AG04450 (cell line): ENCODE measurements at regions not wholly inside any gene's neighbourhood (a gene's known extent, or its start where the extent isn't known, plus 50 kb on each side); places are given as distances from the start of the nearest gene placed in this dataset.

Experiments
- CTCF ChIA-PET: fragments of 300-600, 350-600 bp; formaldehyde crosslinking; extraction: SDS; loops from one replicate; lab custom pipeline; 2022; ENCODE audit warnings: antibody characterized with exemption, inconsistent platforms; lab: Charles Lee
- POLR2A ChIA-PET: fragments of 350-600 bp; formaldehyde crosslinking; extraction: SDS; loops from one replicate; lab custom pipeline; 2021; ENCODE audit warnings: antibody characterized with exemption, inconsistent platforms; lab: Yijun Ruan, JAX
- DNase-seq: peaks from one replicate; pipeline ENCODE4 v3.0.0-alpha.2; 2011; ENCODE audit warnings: low read depth, low spot score
- H3K27ac ChIP-seq: one replicate; pipeline ENCODE4 v1.5.1; 2012; ENCODE audit warnings: low read depth, low read length, control low read depth
- H3K27me3 ChIP-seq: one replicate; pipeline ENCODE4 v1.6.0; 2012; ENCODE audit warnings: low read length; ENCODE audit not compliant: control insufficient read depth, insufficient read depth
- H3K4me3 ChIP-seq: 2 replicates; pipeline ENCODE4 v1.5.1; 2011; ENCODE audit warnings: mild to moderate bottlenecking, low read depth, low read length, control low read depth
- H3K9me3 ChIP-seq: 2 replicates; pipeline ENCODE4 v1.5.1; 2012; ENCODE audit warnings: low read length; ENCODE audit not compliant: control insufficient read depth, insufficient read depth
- TF ChIP-seq, protein P1 (sequence below): IDR thresholded peaks from 2 replicates; pipeline ENCODE4 v1.5.1; 2011; ENCODE audit warnings: low read depth, low read length, control low read depth, inconsistent platforms

DNA sequence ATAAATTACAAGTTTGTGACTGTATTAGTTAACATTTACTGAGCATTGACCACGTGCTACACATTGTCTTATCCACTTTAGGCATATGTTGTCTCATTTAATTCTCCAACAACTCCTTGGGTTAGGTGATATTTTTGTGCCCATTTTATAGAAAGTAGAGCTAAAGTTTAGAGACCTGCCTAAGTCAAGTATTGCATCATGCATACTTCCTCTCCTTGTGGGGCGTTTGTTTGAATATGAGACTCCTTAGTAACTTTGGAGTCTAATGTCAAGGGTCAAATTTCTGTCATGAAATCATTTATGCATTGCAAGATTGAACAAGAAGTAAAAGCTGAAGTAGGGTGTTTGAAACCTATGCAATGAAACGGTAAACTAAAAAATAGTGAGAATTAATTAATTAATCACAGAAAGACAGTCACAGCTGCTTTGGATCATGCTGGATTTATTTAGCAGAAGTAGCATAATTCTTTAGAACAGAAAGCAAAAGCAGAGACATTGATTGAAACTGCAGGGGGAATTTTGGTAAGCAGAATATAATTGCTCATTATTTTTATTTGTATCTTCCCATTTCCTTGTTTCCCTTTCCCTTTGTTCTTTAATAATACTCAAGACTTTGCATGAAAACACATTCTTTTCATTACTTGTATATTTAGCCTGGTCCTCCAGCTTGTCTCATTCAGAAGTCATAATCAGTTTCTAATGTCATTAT, 1374.4 kb upstream of the GJE1 start:
- TF ChIP-seq, protein P1, sequence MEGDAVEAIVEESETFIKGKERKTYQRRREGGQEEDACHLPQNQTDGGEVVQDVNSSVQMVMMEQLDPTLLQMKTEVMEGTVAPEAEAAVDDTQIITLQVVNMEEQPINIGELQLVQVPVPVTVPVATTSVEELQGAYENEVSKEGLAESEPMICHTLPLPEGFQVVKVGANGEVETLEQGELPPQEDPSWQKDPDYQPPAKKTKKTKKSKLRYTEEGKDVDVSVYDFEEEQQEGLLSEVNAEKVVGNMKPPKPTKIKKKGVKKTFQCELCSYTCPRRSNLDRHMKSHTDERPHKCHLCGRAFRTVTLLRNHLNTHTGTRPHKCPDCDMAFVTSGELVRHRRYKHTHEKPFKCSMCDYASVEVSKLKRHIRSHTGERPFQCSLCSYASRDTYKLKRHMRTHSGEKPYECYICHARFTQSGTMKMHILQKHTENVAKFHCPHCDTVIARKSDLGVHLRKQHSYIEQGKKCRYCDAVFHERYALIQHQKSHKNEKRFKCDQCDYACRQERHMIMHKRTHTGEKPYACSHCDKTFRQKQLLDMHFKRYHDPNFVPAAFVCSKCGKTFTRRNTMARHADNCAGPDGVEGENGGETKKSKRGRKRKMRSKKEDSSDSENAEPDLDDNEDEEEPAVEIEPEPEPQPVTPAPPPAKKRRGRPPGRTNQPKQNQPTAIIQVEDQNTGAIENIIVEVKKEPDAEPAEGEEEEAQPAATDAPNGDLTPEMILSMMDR, result no peak
- H3K9me3 ChIP-seq, result peaks cover 2% of the 10 kb centered on the region; the same call in 1 of the 2 replicates
- H3K4me3 ChIP-seq, result no peak overlapping the region
- ChIA-PET POLR2A (no interaction called here), CTCF (no interaction called here)
- DNase-seq, result no peak
- no peaks in the 10 kb centered on the region for H3K27me3 ChIP-seq
- H3K27ac ChIP-seq, result no peak overlapping the region

DNA sequence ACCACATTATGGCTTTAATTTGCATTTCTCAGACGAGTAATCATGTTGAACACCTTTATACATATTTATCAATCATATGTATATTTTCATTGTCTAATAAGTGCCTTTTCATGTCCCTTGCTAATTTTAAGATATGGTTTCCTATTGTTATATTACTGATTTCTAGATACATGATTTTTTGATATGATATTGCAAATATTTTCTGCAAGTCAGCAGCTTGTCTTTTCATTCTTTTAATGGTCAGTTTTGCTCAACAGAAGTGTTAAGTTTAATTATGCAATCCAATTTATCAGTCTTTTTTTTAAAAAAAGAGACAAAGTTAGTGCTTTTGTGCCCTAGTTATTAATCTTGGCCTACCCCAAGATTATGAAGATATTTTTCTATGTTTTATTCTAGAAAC, 1377.8 kb upstream of the CITED2 start:
- no peak for DNase-seq
- Histone ChIP-seq H3K27ac (no peak overlapping the region), H3K9me3 (peaks cover 11% of the 10 kb centered on the region), H3K27me3 (no peaks in the 10 kb centered on the region), H3K4me3 (no peak overlapping the region)
- TF ChIP-seq, protein P1, result no peak
- ChIA-PET POLR2A (no interaction called here), CTCF (no interaction called here)

DNA sequence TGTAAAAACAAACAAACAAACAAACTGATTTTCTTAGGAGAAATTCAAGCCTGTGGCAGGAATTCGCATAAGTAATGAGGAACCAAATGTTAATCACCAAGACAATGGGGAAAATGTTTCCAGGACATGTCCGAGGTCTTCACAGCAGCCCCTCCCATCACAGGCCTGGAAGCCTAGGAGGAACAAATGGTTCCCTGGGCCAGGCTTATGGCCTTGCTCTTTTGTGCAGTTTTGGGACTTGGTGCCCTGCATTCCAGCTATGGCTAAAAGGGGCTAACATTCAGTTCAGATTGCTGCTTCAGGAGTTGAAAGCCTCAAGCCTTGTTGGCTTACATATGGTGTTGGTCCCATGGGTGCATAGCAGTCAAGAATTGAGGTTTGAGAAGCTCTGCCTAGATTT, 1372.7 kb upstream of the CITED2 start:
- TF ChIP-seq, protein P1, result no peak
- Histone ChIP-seq H3K27me3 (no peaks in the 10 kb centered on the region), H3K27ac (no peak overlapping the region), H3K9me3 (peaks cover 20% of the 10 kb centered on the region), H3K4me3 (no peak overlapping the region)
- CTCF ChIA-PET, result no interaction called here
- POLR2A ChIA-PET, result no interaction called here
- DNase-seq, result no peak

DNA sequence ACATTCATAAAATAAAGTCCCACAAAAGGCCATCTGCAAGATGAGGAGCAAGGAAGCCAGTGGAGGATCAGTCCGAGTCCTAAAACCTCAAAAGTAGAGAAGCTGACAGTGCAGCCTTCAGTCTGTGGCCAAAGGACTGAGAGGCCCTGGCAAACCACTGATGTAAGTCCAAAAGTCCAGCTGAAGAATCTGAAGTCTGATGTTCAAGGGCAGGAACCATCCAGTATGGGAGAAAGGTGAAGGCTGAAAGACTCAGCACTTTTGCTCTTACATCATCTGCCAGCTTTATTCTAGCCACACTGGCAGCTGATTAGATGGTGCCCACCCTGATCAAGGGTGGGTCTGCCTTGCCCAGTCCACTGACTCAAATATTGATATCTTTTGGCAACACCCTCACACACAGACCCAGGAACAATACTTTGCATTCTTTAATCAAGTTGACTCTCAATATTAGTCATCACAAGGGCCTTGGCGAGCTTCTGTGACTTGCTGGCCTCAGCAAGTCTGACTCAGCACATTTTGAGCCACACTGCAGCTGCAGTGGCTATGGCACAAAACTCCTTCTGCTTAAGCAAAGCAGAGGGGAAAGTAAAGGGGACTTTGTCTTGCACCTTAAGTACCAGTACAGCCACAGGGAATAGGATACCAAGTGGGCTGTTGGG, 1370.3 kb upstream of the CITED2 start:
- H3K27me3 ChIP-seq, result no peaks in the 10 kb centered on the region

DNA sequence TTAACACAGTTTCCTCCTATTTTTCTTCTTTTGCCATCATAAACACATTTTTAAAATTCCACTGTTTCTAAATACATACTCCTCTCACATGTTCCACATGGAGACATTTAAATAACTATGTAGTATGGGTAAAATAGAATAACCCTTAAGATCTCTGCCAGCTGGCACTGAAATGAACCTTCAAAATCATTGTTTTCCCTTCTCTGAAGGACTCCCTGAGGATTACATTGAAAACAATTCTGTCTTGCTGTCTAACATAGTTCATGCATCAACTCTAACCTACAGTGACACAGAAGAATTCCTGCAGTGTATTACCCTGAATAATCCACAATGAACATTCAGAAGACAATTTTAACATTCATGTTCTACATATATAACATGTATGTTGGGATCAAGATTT, 1361.8 kb upstream of the CITED2 start:
- DNase-seq, result no peak
- POLR2A ChIA-PET, result no interaction called here

More for the DNA sequence above, 1370.3 kb upstream of the CITED2 start:
- H3K4me3 ChIP-seq, result no peak overlapping the region
- ChIA-PET CTCF (no interaction called here), POLR2A (no interaction called here)
- no peak overlapping the region for H3K27ac ChIP-seq
- no peak for DNase-seq
- H3K9me3 ChIP-seq, result peaks cover 20% of the 10 kb centered on the region; the same call in 1 of the 2 replicates
- TF ChIP-seq, protein P1, result no peak

More for the DNA sequence above, 1361.8 kb upstream of the CITED2 start:
- H3K9me3 ChIP-seq, result no peaks in the 10 kb centered on the region
- H3K27ac ChIP-seq, result no peak overlapping the region
- TF ChIP-seq, protein P1, result no peak
- H3K4me3 ChIP-seq, result no peak overlapping the region
- CTCF ChIA-PET, result no interaction called here
- no peaks in the 10 kb centered on the region for H3K27me3 ChIP-seq
